Kidney (tissue), 13 donors: ENCODE measurements at regions not wholly inside any gene's neighbourhood (a gene's known extent, or its start where the extent isn't known, plus 50 kb on each side); places are given as distances from the start of the nearest gene placed in this dataset.
A peak's percentile ranks its signal among the peaks of the same experiment; 100 is the strongest.

Experiments used
- DNase-seq, 5 donors: peaks; one replicate each; pipeline ENCODE4 v3.0.0-alpha.2; 2013 to 2020
- FAIRE-seq: peaks from 2 replicates; lab custom pipeline; 2012; peaks lifted over from hg19 to GRCh38; lab: Jason Lieb, UNC
- H3K27ac ChIP-seq, 2 donors: one replicate each; pipeline ENCODE4 v1.7.0; 2013; ENCODE audit warnings: low read depth in 2 of 2, low read length in 2 of 2, inconsistent platforms in 1 of 2
- H3K27me3 ChIP-seq: one replicate; pipeline ENCODE4 v1.7.1; 2013; ENCODE audit warnings: low read length, inconsistent platforms; ENCODE audit not compliant: control insufficient read depth, insufficient read depth
- H3K36me3 ChIP-seq, 3 donors: one replicate each; pipeline versions ENCODE4 v1.7.0 to v1.7.1; 2013; ENCODE audit warnings: low read length in 3 of 3, control low read depth in 1 of 3, inconsistent platforms in 1 of 3; ENCODE audit not compliant: insufficient read depth in 3 of 3, control insufficient read depth in 2 of 3
- H3K4me1 ChIP-seq, 3 donors: one replicate each; pipeline versions ENCODE4 v1.7.0 to v1.7.1; 2013; ENCODE audit warnings: low read length in 3 of 3, inconsistent platforms in 1 of 3, low read depth in 1 of 3; ENCODE audit not compliant: control insufficient read depth in 2 of 3, insufficient read depth in 2 of 3
- H3K4me3 ChIP-seq, 3 donors: one replicate each; pipeline versions ENCODE4 v1.7.0 to v1.8.1; 2013; ENCODE audit warnings: low read length in 3 of 3, control low read depth in 1 of 3, inconsistent platforms in 1 of 3
- H3K9ac ChIP-seq, 3 donors: one replicate each; pipeline versions ENCODE4 v1.7.0 to v1.7.1; 2013; ENCODE audit warnings: low read length in 3 of 3, control low read depth in 1 of 3, inconsistent platforms in 1 of 3
- H3K9me3 ChIP-seq, 3 donors: one replicate each; pipeline versions ENCODE4 v1.7.0 to v1.7.1; 2013; ENCODE audit warnings: low read length in 3 of 3, control low read depth in 1 of 3, inconsistent platforms in 1 of 3; ENCODE audit not compliant: control insufficient read depth in 2 of 3, insufficient read depth in 1 of 3
- CTCF ChIP-seq: IDR thresholded peaks from 3 replicates; pipeline ENCODE4 v1.5.1; 2012; ENCODE audit warnings: mild to moderate bottlenecking, moderate library complexity, borderline replicate concordance; ENCODE audit not compliant: insufficient read depth; ENCODE audit errors: extremely low read depth
- intact Hi-C: fragments of 100-400 bp; cut with DNase I; formaldehyde crosslinking; loops from one replicate; pipeline ENCODE4 v1.11.1; 2022
- donor health status: control.
- donor health status: control.
- donor health status: control.
- donor health status: control.
- donor health status: control.
- donor health status: DM: yes; HTN: yes; CAD: no.
- donor health status: Normal renal cell carcinoma (clear cell type).

- no peak for TF ChIP-seq CTCF
- no peaks in the 10 kb centered on the region for H3K27me3 ChIP-seq
- no peaks in the 10 kb centered on the region for H3K4me1 ChIP-seq
- H3K4me3 ChIP-seq = no peak overlapping the region
- DNase-seq (no peak), FAIRE-seq (no peak)
- H3K36me3 ChIP-seq = no peaks in the 10 kb centered on the region
- no peaks in the 10 kb centered on the region for H3K9me3 ChIP-seq
- no peak overlapping the region for H3K27ac ChIP-seq
- intact Hi-C loops = no loop called here
- H3K9ac ChIP-seq = no peak overlapping the region
Observed at GRCh38 chr2:21620771-21621170, 497.0 kb downstream of the TDRD15 start.

DNA sequence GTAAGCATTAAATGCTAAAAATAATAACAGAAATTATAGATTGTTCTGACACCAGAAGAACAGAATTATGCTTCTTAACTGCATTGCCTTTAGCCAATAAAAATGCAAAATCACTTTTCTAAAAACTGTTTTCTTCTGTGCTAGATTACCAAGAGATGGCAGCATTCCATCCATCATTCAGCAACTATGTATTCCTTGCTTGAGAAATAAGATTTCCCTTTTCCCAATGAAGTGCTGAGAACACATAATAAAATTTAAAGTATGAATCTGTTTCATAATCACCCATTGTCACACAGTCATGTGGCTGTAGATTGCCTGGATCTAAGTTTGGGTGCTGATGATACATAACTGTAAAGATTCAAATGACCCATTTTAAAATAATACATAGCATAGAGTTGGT lies 504.2 kb downstream of the TDRD15 start:
- H3K36me3 ChIP-seq = no peaks in the 10 kb centered on the region
- intact Hi-C loops = no loop called here
- FAIRE-seq (no peak), DNase-seq (peak in 1 of 5 donors; percentile 23)
- H3K4me3 ChIP-seq = no peak overlapping the region
- no peaks in the 10 kb centered on the region for H3K9me3 ChIP-seq
- H3K9ac ChIP-seq = no peak overlapping the region
- TF ChIP-seq CTCF = no peak
- H3K27ac ChIP-seq = no peak overlapping the region
- H3K27me3 ChIP-seq = no peaks in the 10 kb centered on the region
- H3K4me1 ChIP-seq = no peaks in the 10 kb centered on the region

- H3K36me3 ChIP-seq = no peaks in the 10 kb centered on the region
- H3K27ac ChIP-seq = no peak overlapping the region
- H3K27me3 ChIP-seq = no peaks in the 10 kb centered on the region
- intact Hi-C loops = no loop called here
- no peak overlapping the region for H3K9ac ChIP-seq
- no peak for DNase-seq
- no peak for TF ChIP-seq CTCF
- H3K4me1 ChIP-seq = no peaks in the 10 kb centered on the region
- H3K9me3 ChIP-seq = no peaks in the 10 kb centered on the region
- FAIRE-seq = no peak
- H3K4me3 ChIP-seq = no peak overlapping the region
Observed at GRCh38 chr2:21633015-21633414, 509.2 kb downstream of the TDRD15 start.

- intact Hi-C loops = no loop called here
- Histone ChIP-seq H3K9ac (no peak overlapping the region), H3K4me1 (no peaks in the 10 kb centered on the region), H3K36me3 (no peaks in the 10 kb centered on the region), H3K4me3 (no peak overlapping the region), H3K27me3 (no peaks in the 10 kb centered on the region), H3K9me3 (no peaks in the 10 kb centered on the region), H3K27ac (no peak overlapping the region)
- TF ChIP-seq CTCF = no peak
- DNase-seq (peak in 1 of 5 donors; percentile 41), FAIRE-seq (no peak)
Observed at GRCh38 chr2:21633466-21633865, 509.7 kb downstream of the TDRD15 start.
